ENCODE measurements at regions not wholly inside any gene's neighbourhood (a gene's known extent, or its start where the extent isn't known, plus 50 kb on each side); places are given as distances from the start of the nearest gene placed in this dataset.

GRCh38 chr3:72487078-72487765 is 361.0 kb downstream of the SHQ1 start:
- DNase-seq, result no peak

GRCh38 chr3:72485641-72486040 is 362.6 kb downstream of the SHQ1 start:
- no peak for DNase-seq

- no peak for DNase-seq
Measured at GRCh38 chr3:72483554-72484104, 364.6 kb downstream of the SHQ1 start.

GRCh38 chr3:72482589-72483321 is 365.5 kb downstream of the SHQ1 start:
- DNase-seq, result peak; percentile 80

- DNase-seq, result no peak
Measured at GRCh38 chr3:72481542-72481941, 366.7 kb downstream of the SHQ1 start.

GRCh38 chr3:72480366-72480765 is 367.9 kb downstream of the SHQ1 start:
- DNase-seq, result no peak

- no peak for DNase-seq
Measured at GRCh38 chr3:72479651-72480215, 368.5 kb downstream of the SHQ1 start.

- DNase-seq, result no peak
Measured at GRCh38 chr3:72476139-72476483, 372.1 kb downstream of the SHQ1 start.

- no peak for DNase-seq
Measured at GRCh38 chr3:72475258-72476138, 372.7 kb downstream of the SHQ1 start.

GRCh38 chr3:72474775-72475174 is 373.5 kb downstream of the SHQ1 start:
- DNase-seq, result no peak

GRCh38 chr3:72473156-72473555 is 375.1 kb downstream of the SHQ1 start:
- no peak for DNase-seq

GRCh38 chr3:72470904-72471417 is 377.3 kb downstream of the SHQ1 start:
- DNase-seq, result no peak

- no peak for DNase-seq
Measured at GRCh38 chr3:72465853-72466252, 382.4 kb downstream of the SHQ1 start.

- no peak for DNase-seq
Measured at GRCh38 chr3:72463083-72463482, 385.2 kb downstream of the SHQ1 start.

- DNase-seq, result no peak
Measured at GRCh38 chr3:72462595-72463011, 385.6 kb downstream of the SHQ1 start.

- DNase-seq, result no peak
Measured at GRCh38 chr3:72461787-72462186, 386.5 kb downstream of the SHQ1 start.

GRCh38 chr3:72460205-72461174 is 387.8 kb downstream of the SHQ1 start:
- DNase-seq, result no peak

GRCh38 chr3:72459588-72459987 is 388.7 kb downstream of the SHQ1 start:
- DNase-seq, result no peak

GRCh38 chr3:72458375-72458774 is 389.9 kb downstream of the SHQ1 start:
- no peak for DNase-seq

GRCh38 chr3:72454441-72454840 is 393.8 kb downstream of the SHQ1 start:
- DNase-seq, result no peak

- DNase-seq, result no peak
Measured at GRCh38 chr3:72453706-72454105, 394.5 kb downstream of the SHQ1 start.
